IgD-negative memory B cell (primary cell): ENCODE measurements at regions not wholly inside any gene's neighbourhood (a gene's known extent, or its start where the extent isn't known, plus 50 kb on each side); places are given as distances from the start of the nearest gene placed in this dataset.
A peak's percentile ranks its signal among the peaks of the same experiment; 100 is the strongest.

Experiments
- H3K27ac Mint-ChIP-seq, 3 donors: one replicate each; pipeline ENCODE4 v1.8.0; 2020 to 2022; ENCODE audit warnings: mild to moderate bottlenecking in 3 of 3, mixed read lengths in 3 of 3, moderate library complexity in 1 of 3
- H3K27me3 Mint-ChIP-seq: one replicate; pipeline ENCODE4 v1.8.0; 2021; ENCODE audit warnings: mixed read lengths
- H3K36me3 Mint-ChIP-seq: one replicate; pipeline ENCODE4 v1.8.0; 2020; ENCODE audit warnings: mild to moderate bottlenecking, mixed read lengths
- H3K4me1 Mint-ChIP-seq, 3 donors: one replicate each; pipeline ENCODE4 v1.8.0; 2020 to 2022; ENCODE audit warnings: mixed read lengths in 3 of 3, mild to moderate bottlenecking in 1 of 3
- H3K4me3 Mint-ChIP-seq, 4 donors: one replicate each; pipeline ENCODE4 v1.8.0; 2020 to 2022; ENCODE audit warnings: mild to moderate bottlenecking in 4 of 4, mixed read lengths in 4 of 4, moderate library complexity in 3 of 4
- H3K9me3 Mint-ChIP-seq, 3 donors: one replicate each; pipeline ENCODE4 v1.8.0; 2020 to 2021; ENCODE audit warnings: mixed read lengths in 3 of 3, mild to moderate bottlenecking in 1 of 3

DNA sequence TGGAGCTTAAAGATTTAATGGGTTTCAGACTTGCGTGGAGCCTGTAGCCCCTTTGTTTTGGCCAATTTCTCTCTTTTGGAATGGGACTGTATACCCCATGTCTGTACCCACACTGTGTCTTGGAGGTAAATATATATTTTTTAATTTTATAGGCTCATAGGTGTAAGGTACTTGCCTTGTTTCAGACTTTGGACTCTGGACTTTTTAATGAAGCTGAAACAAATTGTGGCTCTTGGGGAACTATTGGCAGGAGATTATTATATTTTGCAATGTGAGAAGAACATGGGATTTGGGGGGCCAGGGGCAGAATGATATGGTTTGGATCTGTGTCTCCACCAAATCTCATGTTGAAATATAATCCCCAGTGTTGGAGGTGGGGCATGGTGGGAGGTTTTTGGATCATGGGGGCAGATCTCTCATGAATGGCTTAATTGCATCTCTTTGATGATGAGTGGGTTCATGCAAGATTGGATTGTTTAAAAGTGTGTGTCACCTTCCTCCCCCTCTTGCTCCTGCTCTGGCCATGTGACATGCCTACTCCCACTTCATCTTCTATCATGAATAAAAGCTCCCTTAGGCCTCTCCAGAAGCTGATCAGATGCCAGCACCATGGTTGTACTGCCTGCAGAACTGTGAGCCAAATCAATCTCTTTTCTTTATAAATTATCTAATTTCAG, 74.1 kb upstream of the ARHGAP20 start:
- Mint-ChIP-seq H3K4me1 (no peaks in the 10 kb centered on the region), H3K9me3 (peaks cover 0 to 4% (median 0%) of the 10 kb centered on the region in 3 donors), H3K27ac (no peak overlapping the region), H3K4me3 (no peak overlapping the region), H3K27me3 (no peaks in the 10 kb centered on the region), H3K36me3 (no peaks in the 10 kb centered on the region)

DNA sequence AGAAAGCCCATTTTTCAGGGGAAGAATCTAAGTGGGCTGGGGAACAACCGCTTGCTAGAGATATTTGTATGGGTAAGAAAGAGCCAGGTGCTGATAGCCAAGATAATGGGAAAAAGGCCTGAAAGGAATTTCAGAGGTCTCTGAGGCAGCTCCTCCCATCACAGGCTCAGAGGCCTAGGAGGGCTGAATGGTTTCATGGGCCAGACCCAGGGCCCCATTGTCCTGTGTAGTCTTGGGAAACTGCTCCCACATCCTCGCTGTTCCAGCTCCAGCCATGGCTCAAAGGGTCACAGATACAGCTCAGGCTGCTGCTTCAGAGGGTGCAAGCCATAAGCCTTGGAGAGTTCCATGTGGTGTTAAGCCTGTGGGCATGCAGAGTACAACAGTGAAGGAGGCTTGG, 73.2 kb upstream of the ARHGAP20 start:
- H3K4me3 Mint-ChIP-seq: no peak overlapping the region
- H3K27me3 Mint-ChIP-seq: no peaks in the 10 kb centered on the region
- no peaks in the 10 kb centered on the region for H3K36me3 Mint-ChIP-seq
- no peaks in the 10 kb centered on the region for H3K4me1 Mint-ChIP-seq
- no peak overlapping the region for H3K27ac Mint-ChIP-seq
- H3K9me3 Mint-ChIP-seq: peaks cover 0 to 4% (median 0%) of the 10 kb centered on the region in 3 donors

DNA sequence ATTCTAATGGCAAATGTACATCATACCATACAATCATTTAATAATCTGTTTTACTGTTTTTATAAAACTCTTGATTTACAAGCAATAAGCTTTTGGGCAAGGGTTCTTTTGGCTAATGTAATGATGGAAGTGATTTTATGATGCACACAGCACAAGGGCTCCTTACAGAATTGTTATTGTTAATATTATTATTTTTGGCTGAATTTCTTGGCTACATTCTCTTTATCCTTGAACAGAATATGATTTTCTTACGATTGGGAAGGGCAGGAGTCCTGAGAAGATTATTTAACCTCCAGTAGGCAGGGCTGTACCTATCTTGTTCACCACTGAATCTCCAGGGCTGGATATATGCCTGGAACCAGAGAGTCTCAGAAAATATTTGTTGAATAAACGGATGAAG, 70.4 kb upstream of the ARHGAP20 start:
- Mint-ChIP-seq H3K27me3 (no peaks in the 10 kb centered on the region), H3K4me1 (peaks cover 5 to 11% (median 7%) of the 10 kb centered on the region in 3 donors), H3K36me3 (no peaks in the 10 kb centered on the region), H3K4me3 (no peak overlapping the region), H3K9me3 (peaks cover 0 to 6% (median 0%) of the 10 kb centered on the region in 3 donors), H3K27ac (no peak overlapping the region)

DNA sequence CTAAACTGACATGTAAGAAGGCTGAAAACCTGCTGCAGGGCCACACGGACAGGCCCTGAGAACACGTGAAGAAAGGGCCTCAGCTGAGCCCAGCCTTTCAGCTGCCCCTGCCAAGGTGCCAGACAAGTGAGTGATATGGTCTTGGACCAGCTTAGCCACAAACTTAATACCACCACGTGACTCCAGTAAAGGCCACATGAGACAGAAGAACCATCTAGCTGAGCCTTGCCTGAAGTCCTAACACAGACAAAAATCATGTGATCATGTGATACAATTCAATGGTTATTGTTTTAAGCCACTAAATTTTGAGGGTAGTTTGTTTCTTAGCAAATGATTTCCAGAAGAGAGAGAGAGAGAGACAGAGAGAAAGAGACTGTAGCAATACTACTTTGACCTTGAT, 66.9 kb upstream of the ARHGAP20 start:
- Mint-ChIP-seq H3K36me3 (no peaks in the 10 kb centered on the region), H3K9me3 (peaks cover 0 to 2% (median 0%) of the 10 kb centered on the region in 3 donors), H3K27ac (no peak overlapping the region), H3K4me3 (no peak overlapping the region), H3K27me3 (no peaks in the 10 kb centered on the region), H3K4me1 (peaks cover 5 to 13% (median 10%) of the 10 kb centered on the region in 3 donors)

DNA sequence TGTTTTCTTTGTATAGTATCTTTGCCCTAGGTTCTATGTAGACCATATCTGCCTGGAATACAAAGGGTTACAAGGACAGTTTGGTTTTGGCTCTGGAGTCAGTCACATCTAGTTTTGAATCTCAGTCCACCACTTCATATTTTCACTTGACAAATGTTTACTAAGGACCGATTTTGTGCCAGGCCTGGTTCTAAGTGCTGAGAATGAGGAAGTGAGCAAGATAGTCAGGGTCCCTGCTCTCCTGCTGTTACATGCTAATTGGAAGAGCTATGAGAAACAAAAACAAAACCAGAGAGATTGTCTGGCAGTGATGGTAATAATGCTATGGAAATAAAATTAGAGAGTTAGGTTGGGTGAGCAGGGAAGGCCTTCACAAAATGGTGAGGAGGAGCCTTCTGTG, 66.1 kb upstream of the ARHGAP20 start:
- no peaks in the 10 kb centered on the region for H3K36me3 Mint-ChIP-seq
- no peaks in the 10 kb centered on the region for H3K27me3 Mint-ChIP-seq
- peaks cover 0 to 2% (median 0%) of the 10 kb centered on the region in 3 donors for H3K9me3 Mint-ChIP-seq
- peak overlapping the region in 2 of 3 donors; percentile 26 to 83 for H3K27ac Mint-ChIP-seq
- peaks cover 5 to 13% (median 10%) of the 10 kb centered on the region in 3 donors for H3K4me1 Mint-ChIP-seq
- no peak overlapping the region for H3K4me3 Mint-ChIP-seq

DNA sequence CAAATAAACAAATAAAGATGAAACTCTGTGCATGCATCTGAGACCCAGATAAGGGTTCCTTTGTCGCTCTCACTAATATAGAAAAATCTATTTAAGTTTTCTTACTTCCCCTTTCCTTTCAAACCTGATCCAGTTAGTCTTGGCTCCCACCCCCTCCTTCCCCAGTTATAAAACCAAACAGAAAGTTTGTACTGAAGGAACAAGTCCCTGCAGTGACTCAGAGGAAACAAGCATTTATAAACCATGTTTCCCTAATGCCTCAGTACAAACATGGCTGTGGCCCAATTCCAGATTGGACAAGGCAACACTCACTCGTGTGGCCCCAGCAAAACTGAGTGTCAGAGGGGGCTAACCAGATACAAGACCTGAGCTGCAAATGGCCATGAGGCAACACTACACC, 65.5 kb upstream of the ARHGAP20 start:
- no peaks in the 10 kb centered on the region for H3K36me3 Mint-ChIP-seq
- no peaks in the 10 kb centered on the region for H3K27me3 Mint-ChIP-seq
- peaks cover 5 to 13% (median 10%) of the 10 kb centered on the region in 3 donors for H3K4me1 Mint-ChIP-seq
- H3K27ac Mint-ChIP-seq: peak overlapping the region in 1 of 3 donors; percentile 21
- no peak overlapping the region for H3K4me3 Mint-ChIP-seq
- peaks cover 0 to 2% (median 0%) of the 10 kb centered on the region in 3 donors for H3K9me3 Mint-ChIP-seq

DNA sequence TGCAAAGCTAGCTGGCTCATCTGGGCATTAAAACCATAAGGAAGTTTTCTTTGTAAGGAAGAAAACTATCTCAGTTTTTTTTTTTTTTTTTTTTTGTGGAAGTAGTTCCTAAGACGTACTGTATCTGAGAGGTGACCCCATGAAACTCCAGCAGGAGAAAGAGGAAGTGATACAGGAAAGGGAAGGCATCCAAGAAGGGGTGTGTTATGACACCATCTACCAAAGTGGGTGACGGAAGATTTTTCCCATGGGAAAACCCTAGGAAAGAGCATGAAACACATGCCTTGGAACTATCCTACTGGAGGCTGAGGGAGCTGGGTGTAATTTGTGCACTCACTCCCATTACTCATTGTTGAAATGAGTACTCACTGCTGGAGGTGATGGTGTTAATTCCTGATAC, 63.8 kb upstream of the ARHGAP20 start:
- H3K27me3 Mint-ChIP-seq: no peaks in the 10 kb centered on the region
- no peak overlapping the region for H3K4me3 Mint-ChIP-seq
- H3K4me1 Mint-ChIP-seq: peaks cover 5 to 13% (median 10%) of the 10 kb centered on the region in 3 donors
- peaks cover 0 to 2% (median 2%) of the 10 kb centered on the region in 3 donors for H3K9me3 Mint-ChIP-seq
- peak overlapping the region in 1 of 3 donors; percentile 70 for H3K27ac Mint-ChIP-seq
- no peaks in the 10 kb centered on the region for H3K36me3 Mint-ChIP-seq

DNA sequence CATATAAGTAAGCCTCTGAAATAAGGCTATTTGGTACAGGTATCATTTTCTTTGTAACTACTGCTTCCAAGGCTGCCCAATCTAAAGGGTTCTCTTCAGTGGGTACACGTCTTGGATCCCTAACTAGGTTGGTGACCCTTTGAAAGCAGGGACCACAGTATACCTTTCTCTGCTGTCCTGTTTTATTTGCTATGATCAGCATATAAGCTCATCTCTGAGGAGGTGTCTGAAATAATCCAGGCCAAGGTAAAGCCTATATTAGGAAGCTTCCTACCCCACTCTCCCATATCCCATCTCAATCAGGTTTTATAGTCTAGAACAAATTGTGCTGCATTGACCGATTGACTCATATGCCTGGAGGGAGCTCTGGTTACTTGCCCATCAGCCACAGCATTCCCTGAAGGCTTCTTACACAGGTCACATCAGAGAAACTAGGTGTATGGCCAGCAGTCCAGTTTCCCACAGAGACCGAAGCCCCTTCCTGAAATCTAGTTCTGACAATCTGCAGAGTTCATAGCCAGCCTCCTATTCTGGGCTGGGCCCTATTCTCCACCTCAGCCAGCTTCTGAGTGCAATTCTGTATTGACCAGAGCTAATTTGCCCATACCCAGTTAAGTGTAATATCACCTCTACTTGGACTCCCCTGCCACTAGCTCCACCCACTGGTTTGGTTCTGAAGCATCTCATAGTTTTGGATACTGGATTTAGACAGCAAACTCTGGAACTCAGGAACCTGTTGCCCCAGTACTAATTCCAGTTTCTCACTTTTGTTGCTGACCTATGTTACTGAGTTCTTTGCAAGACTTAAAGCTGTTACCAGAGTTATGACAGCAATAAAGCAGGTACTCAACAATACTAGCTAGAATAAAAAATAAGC, 62.1 kb upstream of the ARHGAP20 start:
- Mint-ChIP-seq H3K4me1 (peaks cover 14 to 23% (median 15%) of the 10 kb centered on the region in 3 donors), H3K36me3 (no peaks in the 10 kb centered on the region), H3K27me3 (no peaks in the 10 kb centered on the region), H3K9me3 (peaks cover 0 to 2% (median 2%) of the 10 kb centered on the region in 3 donors), H3K4me3 (no peak overlapping the region), H3K27ac (no peak overlapping the region)

DNA sequence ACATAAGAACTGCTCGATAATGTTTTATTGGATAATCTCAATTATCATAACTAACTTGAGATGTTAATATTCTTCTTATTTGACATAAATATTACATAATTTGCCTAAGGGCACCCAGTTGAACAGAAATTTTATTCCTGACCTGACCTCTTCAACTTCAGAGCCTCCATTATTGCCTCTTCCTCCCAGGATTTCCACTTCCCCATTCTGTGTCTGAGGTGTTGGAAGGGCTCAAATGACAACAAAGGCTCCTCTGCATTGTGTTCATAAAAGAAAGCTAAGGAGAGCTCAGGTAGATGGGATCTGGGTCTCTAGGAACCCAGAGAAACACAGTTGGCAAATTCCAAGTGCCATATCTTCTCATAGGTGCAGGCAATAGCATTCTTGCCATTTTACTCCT, 61.2 kb upstream of the ARHGAP20 start:
- no peaks in the 10 kb centered on the region for H3K27me3 Mint-ChIP-seq
- peaks cover 0 to 2% (median 0%) of the 10 kb centered on the region in 3 donors for H3K9me3 Mint-ChIP-seq
- no peaks in the 10 kb centered on the region for H3K36me3 Mint-ChIP-seq
- peaks cover 11 to 22% (median 15%) of the 10 kb centered on the region in 3 donors for H3K4me1 Mint-ChIP-seq
- H3K27ac Mint-ChIP-seq: no peak overlapping the region
- no peak overlapping the region for H3K4me3 Mint-ChIP-seq

DNA sequence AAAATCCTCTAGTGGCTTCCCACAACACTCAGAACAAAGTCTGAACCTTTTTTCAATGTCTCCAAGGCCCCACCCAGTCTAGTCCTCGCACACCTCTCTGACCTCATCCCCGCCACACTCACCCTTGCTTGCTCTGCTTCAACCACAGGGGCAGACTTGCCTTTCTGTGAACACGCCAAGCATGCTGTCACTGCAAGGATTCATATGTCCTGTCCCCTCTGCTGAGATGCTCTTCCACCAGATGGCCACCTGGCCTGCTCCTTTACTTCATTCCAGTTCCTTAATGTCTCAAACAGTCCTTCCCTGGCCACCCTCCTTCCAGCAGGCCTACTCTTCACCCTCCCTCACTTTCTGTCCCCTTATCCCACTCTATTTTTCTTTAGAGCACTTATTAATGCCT, 60.6 kb upstream of the ARHGAP20 start:
- Mint-ChIP-seq H3K27me3 (no peaks in the 10 kb centered on the region), H3K27ac (no peak overlapping the region), H3K9me3 (peaks cover 0 to 2% (median 0%) of the 10 kb centered on the region in 3 donors), H3K36me3 (no peaks in the 10 kb centered on the region), H3K4me3 (no peak overlapping the region), H3K4me1 (peaks cover 8 to 16% (median 11%) of the 10 kb centered on the region in 3 donors)

DNA sequence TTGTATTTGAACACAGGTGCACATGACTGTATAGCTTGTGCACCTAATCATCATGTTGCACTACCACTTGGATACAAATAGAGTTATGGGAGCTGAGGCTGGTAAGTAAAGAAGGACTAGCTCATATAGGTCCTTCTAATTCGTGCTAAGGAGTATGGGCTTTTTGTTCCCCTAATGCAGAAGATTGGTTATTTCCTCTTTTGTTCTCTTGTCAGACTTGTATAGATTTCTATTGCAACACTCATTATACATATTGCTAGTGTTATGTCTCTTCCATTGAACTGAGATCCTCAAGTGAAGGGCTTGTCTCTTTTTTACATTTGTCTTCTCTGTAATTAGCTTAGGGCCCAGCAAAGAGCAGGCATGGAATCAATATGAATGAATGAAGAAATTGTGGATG, 54.1 kb upstream of the ARHGAP20 start:
- Mint-ChIP-seq H3K27me3 (peaks cover 2% of the 10 kb centered on the region), H3K4me1 (peaks cover 4 to 11% (median 11%) of the 10 kb centered on the region in 3 donors), H3K27ac (no peak overlapping the region), H3K9me3 (peaks cover 0 to 1% (median 0%) of the 10 kb centered on the region in 3 donors), H3K36me3 (no peaks in the 10 kb centered on the region), H3K4me3 (no peak overlapping the region)

DNA sequence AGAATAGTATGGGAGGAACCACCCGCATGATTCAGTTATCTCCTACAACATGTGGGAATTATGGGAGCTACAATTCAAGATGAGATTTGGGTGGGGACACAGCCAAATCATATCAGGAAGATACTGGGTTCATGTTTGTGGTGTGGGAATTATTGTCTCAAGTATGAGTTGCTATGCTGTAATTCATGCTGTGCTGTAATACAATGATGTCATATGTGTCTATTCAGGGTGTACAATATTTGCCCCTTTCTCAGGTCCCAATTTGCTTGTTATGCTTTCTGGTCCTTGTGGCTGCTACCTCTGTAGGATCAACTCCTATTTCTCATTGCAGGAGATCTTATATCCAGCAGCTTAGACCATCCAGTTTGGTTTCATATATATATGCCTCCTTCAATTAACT, 52.2 kb upstream of the ARHGAP20 start:
- Mint-ChIP-seq H3K4me3 (no peak overlapping the region), H3K4me1 (peaks cover 0 to 3% (median 2%) of the 10 kb centered on the region in 3 donors), H3K27ac (no peak overlapping the region), H3K27me3 (peaks cover 2% of the 10 kb centered on the region), H3K9me3 (no peaks in the 10 kb centered on the region), H3K36me3 (no peaks in the 10 kb centered on the region)

DNA sequence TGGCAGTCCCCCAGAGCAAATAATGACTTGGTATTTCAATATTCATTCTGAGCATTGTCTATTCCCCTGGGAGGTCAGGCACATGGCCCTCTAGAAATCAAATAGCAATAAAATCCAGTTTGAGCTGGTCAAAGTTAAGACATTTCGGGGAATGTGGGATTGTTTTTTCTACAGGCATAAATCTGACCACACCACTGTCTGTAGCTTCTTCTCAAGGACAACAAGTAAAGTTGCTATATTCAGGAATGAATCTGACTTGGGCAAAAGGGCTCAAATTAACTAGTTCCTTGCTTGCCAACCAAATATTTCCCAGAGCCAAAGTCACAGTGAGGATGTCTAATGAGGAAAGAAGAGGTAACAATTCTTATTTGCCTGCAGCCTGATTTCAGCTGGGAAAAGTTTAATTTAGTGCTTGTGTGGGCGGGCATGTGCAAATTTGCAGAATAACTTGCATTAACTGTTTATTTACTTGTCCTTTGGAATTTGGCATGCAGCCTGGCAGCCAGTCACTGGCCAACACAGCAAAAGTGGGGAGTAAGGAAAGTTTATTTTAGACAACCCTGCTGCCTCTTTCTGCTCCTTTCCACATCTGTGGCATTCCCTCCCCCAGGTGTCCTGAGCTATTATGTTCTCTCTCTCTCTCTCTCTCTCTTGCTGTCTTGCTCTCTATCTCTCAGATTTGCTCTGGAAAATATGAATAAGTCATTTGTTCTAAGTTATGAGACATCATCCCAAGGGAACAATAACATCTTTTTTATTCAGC, 51.2 kb upstream of the ARHGAP20 start:
- no peak overlapping the region for H3K27ac Mint-ChIP-seq
- no peak overlapping the region for H3K4me3 Mint-ChIP-seq
- no peaks in the 10 kb centered on the region for H3K9me3 Mint-ChIP-seq
- no peaks in the 10 kb centered on the region for H3K36me3 Mint-ChIP-seq
- H3K27me3 Mint-ChIP-seq: peaks cover 2% of the 10 kb centered on the region
- H3K4me1 Mint-ChIP-seq: no peaks in the 10 kb centered on the region

DNA sequence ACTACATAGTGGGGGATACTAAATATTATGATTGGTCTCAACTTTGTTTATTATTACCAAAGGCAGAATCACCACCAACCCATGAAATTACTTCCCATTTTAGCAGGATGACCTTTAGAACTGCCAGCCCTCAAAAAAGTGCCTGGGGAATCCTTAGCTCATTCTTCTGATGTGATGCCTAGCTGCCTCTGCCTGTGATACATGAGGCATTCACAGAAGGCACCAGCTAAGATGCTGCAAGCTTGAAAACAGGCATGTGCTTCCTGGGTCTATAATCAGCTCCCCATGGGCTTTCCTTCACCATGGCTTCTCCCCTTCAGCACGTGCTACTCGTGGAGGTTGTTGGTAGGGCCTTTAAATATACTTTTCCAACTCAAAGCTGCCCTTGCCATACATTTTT, 50.4 kb upstream of the ARHGAP20 start:
- H3K27ac Mint-ChIP-seq: no peak overlapping the region
- H3K4me1 Mint-ChIP-seq: no peaks in the 10 kb centered on the region
- peaks cover 2% of the 10 kb centered on the region for H3K27me3 Mint-ChIP-seq
- no peaks in the 10 kb centered on the region for H3K9me3 Mint-ChIP-seq
- no peaks in the 10 kb centered on the region for H3K36me3 Mint-ChIP-seq
- H3K4me3 Mint-ChIP-seq: no peak overlapping the region
